ENCODE measurements at regions not wholly inside any gene's neighbourhood (a gene's known extent, or its start where the extent isn't known, plus 50 kb on each side); places are given as distances from the start of the nearest gene placed in this dataset.

DNA sequence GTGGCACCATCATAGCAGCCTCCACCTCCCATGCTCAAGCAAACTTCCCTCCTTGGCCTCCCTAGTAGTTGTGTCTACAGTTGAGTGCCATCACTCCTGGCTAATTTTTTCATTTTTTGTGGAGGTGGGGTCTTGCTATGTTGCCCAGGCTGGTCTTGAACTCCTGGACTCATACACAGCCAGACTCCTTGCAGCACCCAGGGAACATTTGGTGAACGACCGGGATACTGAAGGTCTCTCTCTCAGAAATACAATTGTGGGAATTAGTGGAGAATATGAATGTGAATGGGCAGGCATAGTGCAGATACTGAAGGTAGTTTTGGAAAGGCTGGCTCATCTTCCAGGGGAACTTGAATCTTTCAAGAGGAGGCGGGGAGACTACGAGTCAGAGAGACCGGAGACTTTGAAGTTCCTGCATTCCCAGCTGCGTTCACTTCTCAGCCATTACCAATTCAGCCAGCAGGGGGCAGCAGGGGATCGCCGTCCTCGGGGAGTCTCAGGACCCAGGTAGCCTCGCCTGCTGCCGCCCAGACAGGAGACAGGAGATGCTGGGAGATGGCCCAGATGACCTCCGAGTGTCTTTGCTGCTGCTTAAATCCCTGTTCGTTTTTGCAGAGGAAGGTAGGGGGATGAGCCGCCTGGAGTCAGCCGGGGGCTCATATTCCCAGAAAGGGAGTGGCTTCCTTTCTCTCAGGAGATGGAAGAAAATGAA, 68.6 kb downstream of the HAPSTR1 start:
- TF ChIP-seq FOXM1 (IDR thresholded peaks at IDR 0.05; ENCODE audit: borderline replicate concordance, low read depth) (no peak), RAD21 (IDR thresholded peaks at IDR 0.05; ENCODE audit: low read depth) (peak; percentile 87), TEAD4 (IDR thresholded peaks at IDR 0.05) (0 out of 2 replicates have a peak, but pooled peaks have one; percentile 28)

DNA sequence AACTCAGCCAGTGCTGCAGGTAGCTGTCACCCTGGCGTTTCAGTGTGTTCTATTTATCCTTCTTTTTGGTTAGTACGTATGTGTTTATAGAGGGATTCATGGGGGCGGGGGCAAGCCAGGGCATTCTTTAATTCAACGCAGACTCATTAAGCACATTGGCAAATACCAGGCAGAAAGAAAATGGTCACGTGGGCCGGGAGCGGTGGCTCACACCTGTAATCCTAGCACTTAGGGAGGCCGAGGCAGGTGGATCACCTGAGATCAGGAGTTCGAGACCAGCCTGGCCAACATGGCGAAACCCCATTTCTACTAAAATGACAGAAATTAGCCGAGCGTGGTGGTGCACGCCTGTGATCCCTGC, 69.1 kb downstream of the HAPSTR1 start:
- TF ChIP-seq RAD21 (IDR thresholded peaks at IDR 0.05; ENCODE audit: low read depth), result no peak
- TF ChIP-seq, protein P1, sequence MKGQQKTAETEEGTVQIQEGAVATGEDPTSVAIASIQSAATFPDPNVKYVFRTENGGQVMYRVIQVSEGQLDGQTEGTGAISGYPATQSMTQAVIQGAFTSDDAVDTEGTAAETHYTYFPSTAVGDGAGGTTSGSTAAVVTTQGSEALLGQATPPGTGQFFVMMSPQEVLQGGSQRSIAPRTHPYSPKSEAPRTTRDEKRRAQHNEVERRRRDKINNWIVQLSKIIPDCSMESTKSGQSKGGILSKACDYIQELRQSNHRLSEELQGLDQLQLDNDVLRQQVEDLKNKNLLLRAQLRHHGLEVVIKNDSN (IDR thresholded peaks at IDR 0.05), result peak; percentile 56

DNA sequence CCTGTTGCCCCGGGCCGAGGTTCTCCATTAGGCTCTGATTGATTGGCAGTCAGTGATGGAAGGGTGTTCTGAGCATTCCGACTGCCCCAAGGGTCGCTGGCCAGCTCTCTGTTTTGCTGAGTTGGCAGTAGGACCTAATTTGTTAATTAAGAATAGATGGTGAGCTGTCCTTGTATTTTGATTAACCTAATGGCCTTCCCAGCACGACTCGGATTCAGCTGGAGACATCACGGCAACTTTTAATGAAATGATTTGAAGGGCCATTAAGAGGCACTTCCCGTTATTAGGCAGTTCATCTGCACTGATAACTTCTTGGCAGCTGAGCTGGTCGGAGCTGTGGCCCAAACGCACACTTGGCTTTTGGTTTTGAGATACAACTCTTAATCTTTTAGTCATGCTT, 74.2 kb downstream of the HAPSTR1 start:
- TF ChIP-seq TEAD4 (IDR thresholded peaks at IDR 0.05), result no peak
- TF ChIP-seq, protein P2, sequence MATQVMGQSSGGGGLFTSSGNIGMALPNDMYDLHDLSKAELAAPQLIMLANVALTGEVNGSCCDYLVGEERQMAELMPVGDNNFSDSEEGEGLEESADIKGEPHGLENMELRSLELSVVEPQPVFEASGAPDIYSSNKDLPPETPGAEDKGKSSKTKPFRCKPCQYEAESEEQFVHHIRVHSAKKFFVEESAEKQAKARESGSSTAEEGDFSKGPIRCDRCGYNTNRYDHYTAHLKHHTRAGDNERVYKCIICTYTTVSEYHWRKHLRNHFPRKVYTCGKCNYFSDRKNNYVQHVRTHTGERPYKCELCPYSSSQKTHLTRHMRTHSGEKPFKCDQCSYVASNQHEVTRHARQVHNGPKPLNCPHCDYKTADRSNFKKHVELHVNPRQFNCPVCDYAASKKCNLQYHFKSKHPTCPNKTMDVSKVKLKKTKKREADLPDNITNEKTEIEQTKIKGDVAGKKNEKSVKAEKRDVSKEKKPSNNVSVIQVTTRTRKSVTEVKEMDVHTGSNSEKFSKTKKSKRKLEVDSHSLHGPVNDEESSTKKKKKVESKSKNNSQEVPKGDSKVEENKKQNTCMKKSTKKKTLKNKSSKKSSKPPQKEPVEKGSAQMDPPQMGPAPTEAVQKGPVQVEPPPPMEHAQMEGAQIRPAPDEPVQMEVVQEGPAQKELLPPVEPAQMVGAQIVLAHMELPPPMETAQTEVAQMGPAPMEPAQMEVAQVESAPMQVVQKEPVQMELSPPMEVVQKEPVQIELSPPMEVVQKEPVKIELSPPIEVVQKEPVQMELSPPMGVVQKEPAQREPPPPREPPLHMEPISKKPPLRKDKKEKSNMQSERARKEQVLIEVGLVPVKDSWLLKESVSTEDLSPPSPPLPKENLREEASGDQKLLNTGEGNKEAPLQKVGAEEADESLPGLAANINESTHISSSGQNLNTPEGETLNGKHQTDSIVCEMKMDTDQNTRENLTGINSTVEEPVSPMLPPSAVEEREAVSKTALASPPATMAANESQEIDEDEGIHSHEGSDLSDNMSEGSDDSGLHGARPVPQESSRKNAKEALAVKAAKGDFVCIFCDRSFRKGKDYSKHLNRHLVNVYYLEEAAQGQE (IDR thresholded peaks at IDR 0.05; ENCODE audit: low read depth), result no peak
- no peak for TF ChIP-seq NFIC (IDR thresholded peaks at IDR 0.05)
- no peak for TF ChIP-seq FOXM1 (IDR thresholded peaks at IDR 0.05; ENCODE audit: borderline replicate concordance, low read depth)
- no peak for TF ChIP-seq CEBPB (IDR thresholded peaks at IDR 0.05)
- no peak for TF ChIP-seq CREB1 (IDR thresholded peaks at IDR 0.05; ENCODE audit: low read depth)
- TF ChIP-seq YY1 (IDR thresholded peaks at IDR 0.05; ENCODE audit: low read depth), result no peak
- TF ChIP-seq ZBTB7A (IDR thresholded peaks at IDR 0.05; ENCODE audit: low read depth), result no peak

DNA sequence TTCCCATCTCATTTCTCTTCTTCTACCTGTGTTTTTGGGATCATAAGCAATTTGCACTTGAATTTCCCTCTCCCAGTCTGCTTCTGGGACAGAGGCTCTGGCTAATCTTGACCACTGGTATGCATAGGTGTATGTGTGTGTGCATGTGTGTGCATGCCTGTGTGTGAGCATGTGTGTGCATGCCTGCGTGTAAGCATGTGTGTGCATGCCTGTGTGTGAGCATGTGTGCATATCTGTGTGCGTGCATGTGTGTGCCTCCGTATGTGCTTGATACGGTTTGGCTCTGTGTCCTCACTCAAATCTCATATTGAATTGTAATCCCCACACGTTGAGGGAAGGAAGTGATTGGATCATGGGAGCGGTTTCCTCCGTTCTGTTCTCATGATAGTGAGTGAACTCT, 77.7 kb downstream of the HAPSTR1 start:
- TF ChIP-seq TCF12 (IDR thresholded peaks at IDR 0.05; ENCODE audit: low read depth), result no peak
- TF ChIP-seq, protein P1 (IDR thresholded peaks at IDR 0.05), result no peak
- no peak for TF ChIP-seq TEAD4 (IDR thresholded peaks at IDR 0.05)
- TF ChIP-seq, protein P2 (IDR thresholded peaks at IDR 0.05; ENCODE audit: low read depth), result no peak
- TF ChIP-seq CEBPB (IDR thresholded peaks at IDR 0.05), result no peak
- TF ChIP-seq, protein P3, sequence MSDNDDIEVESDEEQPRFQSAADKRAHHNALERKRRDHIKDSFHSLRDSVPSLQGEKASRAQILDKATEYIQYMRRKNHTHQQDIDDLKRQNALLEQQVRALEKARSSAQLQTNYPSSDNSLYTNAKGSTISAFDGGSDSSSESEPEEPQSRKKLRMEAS (IDR thresholded peaks at IDR 0.05), result no peak
- no peak for TF ChIP-seq NFIC (IDR thresholded peaks at IDR 0.05)
- TF ChIP-seq RAD21 (IDR thresholded peaks at IDR 0.05; ENCODE audit: low read depth), result no peak
- TF ChIP-seq EGR1 (IDR thresholded peaks at IDR 0.05), result no peak
- TF ChIP-seq ZBTB7A (IDR thresholded peaks at IDR 0.05; ENCODE audit: low read depth), result no peak
- no peak for TF ChIP-seq EP300 (IDR thresholded peaks at IDR 0.05; ENCODE audit: borderline replicate concordance)
- TF ChIP-seq TAF1 (IDR thresholded peaks at IDR 0.05; ENCODE audit: low read depth), result no peak
- no peak for TF ChIP-seq YY1 (IDR thresholded peaks at IDR 0.05; ENCODE audit: low read depth)
- TF ChIP-seq CREB1 (IDR thresholded peaks at IDR 0.05; ENCODE audit: low read depth), result no peak
- TF ChIP-seq FOXM1 (IDR thresholded peaks at IDR 0.05; ENCODE audit: borderline replicate concordance, low read depth), result no peak

DNA sequence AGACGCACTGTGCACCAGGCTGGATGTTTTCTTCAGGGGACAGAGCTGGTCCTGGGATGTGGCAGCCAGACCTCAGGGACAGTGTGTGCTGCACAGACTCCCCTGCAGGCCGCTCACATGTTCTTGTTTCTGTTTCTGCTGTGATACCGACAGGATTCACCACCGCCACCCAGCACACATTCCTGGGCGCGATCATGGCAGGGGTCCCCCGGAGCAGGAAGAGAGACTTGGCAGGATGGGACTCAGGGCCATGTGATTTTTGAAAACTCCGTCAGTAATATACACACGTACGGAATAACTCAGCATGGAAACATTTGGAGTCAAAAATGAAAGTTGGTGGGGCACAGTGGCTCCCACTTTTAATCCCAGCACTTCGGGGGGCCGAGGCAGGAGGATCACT, 79.0 kb downstream of the HAPSTR1 start:
- no peak for TF ChIP-seq TEAD4 (IDR thresholded peaks at IDR 0.05)
- no peak for TF ChIP-seq TAF1 (IDR thresholded peaks at IDR 0.05; ENCODE audit: low read depth)
- no peak for TF ChIP-seq TCF12 (IDR thresholded peaks at IDR 0.05; ENCODE audit: low read depth)
- no peak for TF ChIP-seq FOXM1 (IDR thresholded peaks at IDR 0.05; ENCODE audit: borderline replicate concordance, low read depth)
- TF ChIP-seq, protein P1 (IDR thresholded peaks at IDR 0.05), result no peak
- no peak for TF ChIP-seq ZBTB7A (IDR thresholded peaks at IDR 0.05; ENCODE audit: low read depth)
- TF ChIP-seq CREB1 (IDR thresholded peaks at IDR 0.05; ENCODE audit: low read depth), result no peak
- no peak for TF ChIP-seq EGR1 (IDR thresholded peaks at IDR 0.05)
- TF ChIP-seq, protein P2 (IDR thresholded peaks at IDR 0.05; ENCODE audit: low read depth), result no peak
- TF ChIP-seq RAD21 (IDR thresholded peaks at IDR 0.05; ENCODE audit: low read depth), result no peak
- TF ChIP-seq, protein P3 (IDR thresholded peaks at IDR 0.05), result no peak
- no peak for TF ChIP-seq NFIC (IDR thresholded peaks at IDR 0.05)
- TF ChIP-seq EP300 (IDR thresholded peaks at IDR 0.05; ENCODE audit: borderline replicate concordance), result no peak
- no peak for TF ChIP-seq YY1 (IDR thresholded peaks at IDR 0.05; ENCODE audit: low read depth)
- TF ChIP-seq CEBPB (IDR thresholded peaks at IDR 0.05), result no peak

Measured in Ishikawa (cell line).